HG03457 (cell line): ENCODE measurements at regions not wholly inside any gene's neighbourhood (a gene's known extent, or its start where the extent isn't known, plus 50 kb on each side); places are given as distances from the start of the nearest gene placed in this dataset.

Source experiments
- ATAC-seq: cut with Tn5 transposase; IDR thresholded peaks from one replicate; pipeline ENCODE4 v1.9.1; 2021; ENCODE audit warnings: moderate number of reproducible peaks; ENCODE audit not compliant: unreplicated experiment

- no peak for ATAC-seq
These were observed 340.8 kb upstream of the KIAA1217 start for GRCh38 chr10:23868121-23868520.

DNA sequence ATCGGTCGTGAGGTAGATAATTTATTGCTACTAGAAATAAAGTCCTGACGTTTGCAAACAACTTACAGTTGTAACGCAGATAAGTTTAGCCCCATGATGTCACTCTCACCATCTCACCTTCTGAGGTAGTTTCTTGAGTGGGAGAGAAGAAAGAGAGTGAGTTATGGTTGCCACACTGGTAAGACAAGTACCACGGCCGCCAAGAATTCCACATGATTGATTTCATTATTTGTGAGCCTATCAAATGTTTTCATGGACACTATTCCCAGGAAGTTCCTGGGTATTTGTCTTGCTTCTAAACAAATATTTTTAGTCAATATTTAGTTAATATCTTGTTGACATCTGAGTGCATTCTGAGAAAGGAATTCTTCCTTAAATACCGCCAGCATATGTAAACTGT lies 339.4 kb upstream of the KIAA1217 start:
- no peak for ATAC-seq

GRCh38 chr10:23869996-23870395 lies 338.9 kb upstream of the KIAA1217 start:
- no peak for ATAC-seq

DNA sequence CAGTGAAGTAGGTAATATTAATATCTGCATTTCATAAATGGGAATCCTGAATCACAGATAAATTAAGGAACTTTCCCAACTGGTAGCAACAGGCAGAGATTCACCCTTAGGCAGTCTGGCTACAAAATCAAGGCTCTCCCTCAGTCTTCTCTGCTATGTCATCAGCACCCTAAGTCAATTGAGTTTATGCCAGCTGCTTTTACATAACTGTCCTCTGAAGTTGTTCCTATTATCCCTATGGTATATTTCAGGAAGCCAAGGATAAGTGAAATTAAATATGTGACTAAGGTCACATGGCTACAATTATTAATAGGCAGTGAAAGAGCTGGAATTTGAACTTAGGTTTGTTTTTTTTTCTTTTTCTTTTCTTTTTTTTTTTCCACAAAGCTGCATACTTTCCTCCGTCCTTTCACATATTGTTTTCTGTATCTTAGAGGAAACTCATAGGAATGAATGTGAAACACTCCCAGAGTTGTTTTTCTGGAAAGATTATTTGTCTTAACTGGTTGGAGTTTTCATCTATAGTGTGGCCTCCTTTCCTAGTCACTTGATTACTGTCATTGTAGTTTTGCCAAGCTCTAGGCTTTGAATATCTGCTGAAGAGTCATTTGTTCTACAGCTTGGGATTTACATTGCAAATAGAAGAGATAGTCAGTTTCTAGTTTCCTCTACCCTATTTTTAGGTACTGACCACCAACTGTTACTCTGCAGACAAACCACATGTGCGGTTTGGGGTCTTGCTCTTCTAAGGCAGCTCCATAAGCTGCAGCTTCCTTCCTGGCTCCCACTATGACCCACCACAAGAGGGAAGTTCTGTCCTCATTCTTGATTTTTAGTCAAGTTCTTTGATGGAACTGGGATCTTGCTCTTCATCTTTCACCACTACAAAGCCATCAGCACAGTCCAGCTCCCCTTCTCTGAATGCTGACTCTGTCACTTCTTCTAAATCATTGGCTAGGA lies 338.0 kb upstream of the KIAA1217 start:
- ATAC-seq, result no peak

DNA sequence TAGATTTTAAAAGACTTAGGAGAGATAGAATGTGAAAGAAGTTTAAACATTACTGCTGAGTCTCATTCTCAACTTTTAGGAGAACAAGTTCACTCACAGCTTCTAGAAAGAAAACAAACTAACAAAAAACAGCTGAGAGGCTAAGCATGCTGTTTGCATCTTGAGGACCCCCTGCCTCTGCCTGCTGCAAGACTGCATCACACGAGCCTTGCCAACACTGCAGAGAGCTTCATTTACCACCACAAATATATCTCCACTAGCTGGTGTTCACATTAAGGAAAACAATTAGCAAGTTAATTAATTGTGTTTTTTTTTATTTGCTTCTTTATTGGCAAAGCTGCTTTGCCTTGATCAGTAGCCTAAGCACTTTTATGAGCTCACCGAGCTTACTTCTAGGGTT lies 336.6 kb upstream of the KIAA1217 start:
- no peak for ATAC-seq

DNA sequence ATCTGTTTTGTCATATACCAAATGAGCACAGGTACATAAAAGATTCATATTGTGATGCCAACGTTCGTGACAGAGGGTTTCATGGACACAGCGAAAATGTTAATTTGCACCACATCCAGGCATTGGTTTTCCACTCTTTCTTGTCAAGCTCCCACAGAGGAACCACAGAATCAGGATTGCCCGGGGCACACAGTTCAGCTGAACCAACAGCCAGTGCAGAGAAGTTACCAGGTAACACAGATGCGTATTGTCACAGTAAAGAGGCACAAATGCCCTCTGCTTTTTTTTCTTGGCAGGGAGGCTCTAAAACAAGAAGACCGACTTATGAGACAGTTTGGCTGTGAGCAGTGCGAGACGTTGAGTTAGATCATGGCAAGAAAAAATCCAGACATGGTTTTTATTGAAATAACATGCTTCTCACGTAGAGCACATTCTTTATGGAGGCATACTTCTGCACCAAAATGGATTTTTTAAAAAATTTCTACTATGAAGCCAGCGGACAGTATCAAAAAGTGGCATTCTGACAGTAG lies 331.1 kb upstream of the KIAA1217 start:
- ATAC-seq, result no peak

- no peak for ATAC-seq
These were observed 324.3 kb upstream of the KIAA1217 start for GRCh38 chr10:23884670-23885069.

GRCh38 chr10:23885853-23886252 lies 323.1 kb upstream of the KIAA1217 start:
- no peak for ATAC-seq

DNA sequence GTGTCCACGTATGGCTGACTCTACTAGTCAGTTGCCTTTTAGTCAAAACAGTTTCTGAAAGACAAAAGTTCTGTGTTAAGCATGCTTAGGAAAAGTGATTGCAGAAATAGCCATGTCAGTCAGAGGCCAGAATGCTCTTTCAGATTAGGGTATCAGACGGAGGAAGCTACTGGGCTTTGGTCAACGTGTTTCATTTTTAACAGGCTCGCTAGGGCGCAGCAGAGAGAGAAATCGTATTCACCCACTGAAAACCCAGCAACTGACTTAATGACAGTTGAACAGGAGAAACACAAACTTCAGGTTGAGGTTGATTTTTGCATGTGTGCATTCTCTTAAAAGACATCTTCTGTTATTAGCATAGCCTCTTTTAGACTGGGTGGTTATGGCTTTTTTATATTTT lies 322.6 kb upstream of the KIAA1217 start:
- no peak for ATAC-seq

DNA sequence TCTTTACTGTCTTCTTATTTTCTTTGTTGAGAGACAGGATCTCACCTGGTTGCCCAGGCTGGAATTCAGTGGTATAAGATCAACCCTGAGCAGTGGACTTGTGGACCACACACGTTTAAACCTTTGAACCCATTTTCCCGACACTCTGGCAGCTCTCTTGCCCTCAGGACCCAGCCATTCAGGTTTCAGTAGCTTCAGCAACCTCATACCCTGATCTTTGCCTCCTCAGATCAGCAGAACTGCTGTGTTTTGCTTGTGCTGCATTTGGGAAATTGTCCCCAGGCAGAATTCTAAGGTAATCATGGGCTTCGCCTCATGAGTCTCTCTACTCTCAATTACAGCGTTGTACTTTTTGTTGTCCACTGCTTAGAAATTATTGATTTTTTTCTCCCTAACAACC lies 317.6 kb upstream of the KIAA1217 start:
- ATAC-seq, result no peak

GRCh38 chr10:23892296-23892695 lies 316.6 kb upstream of the KIAA1217 start:
- ATAC-seq, result no peak

- no peak for ATAC-seq
These were observed 311.7 kb upstream of the KIAA1217 start for GRCh38 chr10:23897267-23897666.

DNA sequence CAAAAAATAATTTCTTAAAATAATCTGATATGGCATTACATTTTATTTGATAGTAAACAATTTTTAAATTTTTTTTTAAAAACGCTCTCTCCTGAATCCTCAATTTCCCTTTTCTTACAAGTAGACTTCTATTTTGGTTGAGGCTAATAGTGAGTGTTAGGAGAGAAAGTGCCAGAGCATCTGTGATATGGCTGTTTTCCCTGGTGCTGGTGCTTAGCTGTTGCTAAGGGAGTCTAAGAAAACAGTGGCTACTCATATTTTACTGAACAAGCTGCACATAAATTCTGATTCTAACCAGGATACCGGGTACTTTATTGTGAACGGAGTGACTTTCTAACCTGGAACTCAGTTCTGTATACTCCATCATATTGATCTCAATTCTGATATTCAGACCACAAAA lies 311.1 kb upstream of the KIAA1217 start:
- no peak for ATAC-seq

GRCh38 chr10:23899166-23899565 lies 309.8 kb upstream of the KIAA1217 start:
- no peak for ATAC-seq

DNA sequence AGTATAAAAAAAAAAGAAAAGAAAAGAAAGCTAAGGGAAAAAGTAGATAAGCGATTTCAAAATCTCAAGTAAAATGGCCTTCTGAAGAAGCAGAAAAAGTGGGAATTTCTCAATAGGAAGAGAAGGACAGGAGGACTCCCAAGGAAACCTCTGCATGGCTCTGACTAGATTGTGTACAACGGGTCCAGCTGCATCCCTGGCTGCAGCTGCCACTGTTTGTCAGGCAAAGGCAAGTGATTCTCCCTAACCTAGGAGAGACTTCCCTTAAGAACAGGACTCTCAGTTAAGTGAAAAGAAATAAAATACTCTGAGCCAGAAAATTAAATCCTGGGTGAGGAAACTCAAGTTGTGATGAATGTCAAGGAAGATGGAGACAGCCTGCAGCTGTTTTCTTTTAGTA lies 298.6 kb upstream of the KIAA1217 start:
- ATAC-seq, result no peak

GRCh38 chr10:23912884-23913404 lies 296.0 kb upstream of the KIAA1217 start:
- ATAC-seq, result no peak

DNA sequence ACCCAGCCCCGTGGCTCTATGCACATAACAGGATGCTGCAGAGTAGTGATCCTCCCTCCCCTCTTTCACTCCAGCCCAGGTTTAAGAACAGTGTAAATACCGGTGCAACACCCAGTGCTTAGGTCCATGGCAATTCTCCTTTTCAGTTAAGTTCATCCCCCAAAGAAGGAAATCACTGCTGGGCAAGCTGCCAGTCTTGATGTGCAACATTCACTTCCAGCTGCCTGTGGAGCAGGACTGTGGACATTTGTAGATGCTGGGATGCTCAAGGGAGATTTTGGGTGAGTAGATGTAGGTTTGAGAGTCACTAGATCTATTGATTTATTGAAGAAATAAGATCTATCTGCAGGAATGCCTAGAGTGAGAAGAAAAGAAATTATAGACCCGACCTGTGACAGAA lies 294.3 kb upstream of the KIAA1217 start:
- no peak for ATAC-seq

GRCh38 chr10:23917251-23917840 lies 291.6 kb upstream of the KIAA1217 start:
- no peak for ATAC-seq

DNA sequence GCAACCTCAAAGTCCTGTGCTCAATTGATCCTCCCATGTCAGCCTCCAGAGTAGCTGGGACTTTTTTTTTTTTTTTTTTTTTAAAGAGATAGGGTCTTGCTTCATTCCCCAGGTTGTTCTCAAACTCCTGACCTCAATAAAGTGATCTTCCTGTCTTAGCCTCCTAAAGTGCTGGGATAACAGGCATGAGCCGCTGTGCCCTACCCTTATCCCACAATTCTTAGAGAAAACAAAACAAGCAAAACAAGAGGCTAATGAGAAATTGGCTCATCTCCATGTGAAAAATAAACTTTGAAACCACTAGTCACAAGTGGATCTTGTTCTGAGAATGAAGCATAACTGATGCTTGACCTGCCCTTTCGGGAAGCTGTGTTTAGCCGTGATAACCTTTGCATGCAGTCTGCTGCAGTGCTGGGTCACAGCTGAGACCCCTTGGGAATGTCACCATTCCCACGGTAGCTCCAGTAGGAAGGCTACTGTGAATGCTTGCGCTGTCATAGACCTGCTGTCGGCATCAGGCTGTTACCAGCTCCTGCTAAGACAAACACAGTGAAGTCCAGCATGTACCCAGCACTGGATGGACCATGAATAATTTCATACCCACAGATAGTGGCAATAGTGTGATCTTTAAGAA lies 290.7 kb upstream of the KIAA1217 start:
- no peak for ATAC-seq

DNA sequence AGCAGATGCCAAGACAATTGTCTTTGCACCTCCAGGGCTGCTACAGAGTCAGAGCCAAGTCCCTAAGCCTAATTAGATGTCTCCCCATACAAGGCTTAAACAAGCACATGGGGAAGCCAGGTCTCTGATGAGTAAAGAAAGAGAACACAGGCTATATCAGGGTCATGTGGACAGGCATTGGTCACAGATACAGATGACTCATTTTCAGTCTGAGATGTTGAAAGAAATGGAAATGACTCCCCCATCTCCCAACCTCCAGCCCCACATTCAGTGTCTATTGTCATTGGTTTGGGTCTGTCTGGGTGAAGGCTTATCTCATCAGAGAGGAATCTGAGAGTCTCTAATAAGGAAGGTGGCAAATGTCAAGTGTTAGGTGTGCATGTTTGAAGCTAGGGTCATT lies 290.1 kb upstream of the KIAA1217 start:
- ATAC-seq, result no peak

- no peak for ATAC-seq
These were observed 281.2 kb upstream of the KIAA1217 start for GRCh38 chr10:23927576-23928325.
